B cell (primary cell): ENCODE measurements at regions not wholly inside any gene's neighbourhood (a gene's known extent, or its start where the extent isn't known, plus 50 kb on each side); places are given as distances from the start of the nearest gene placed in this dataset.

Experiments used
- ATAC-seq: fragments of 200-7000 bp; cut with Tn5 transposase; one replicate; pipeline ENCODE4 v1.10.0; 2021; ENCODE audit warnings: low read depth, mild to moderate bottlenecking, moderate number of reproducible peaks, moderate library complexity
- CTCF ChIA-PET: fragments of 350-600 bp; sonication (Branson Sonifier 250); formaldehyde crosslinking; loops from one replicate; lab custom pipeline; 2021; ENCODE audit warnings: antibody characterized with exemption, inconsistent platforms; lab: Charles Lee
- POLR2A ChIA-PET: fragments of 350-600 bp; sonication (Branson Sonifier 250); formaldehyde crosslinking; loops from one replicate; lab custom pipeline; 2021; ENCODE audit warnings: antibody characterized with exemption; lab: Charles Lee
- DNase-seq: peaks from one replicate; pipeline ENCODE4 v3.0.0; 2013
- H2AFZ ChIP-seq: 2 replicates; pipeline ENCODE4 v1.6.1; 2012; ENCODE audit warnings: mild to moderate bottlenecking, low read depth, low read length; ENCODE audit not compliant: insufficient read depth, poor library complexity, severe bottlenecking
- H3K27ac ChIP-seq, 2 donors: 1 replicate in 1 of 2; 2 replicates in 1 of 2; pipeline ENCODE4 v1.5.1; 2012 to 2013; ENCODE audit warnings: low read length in 2 of 2, mild to moderate bottlenecking in 2 of 2, moderate library complexity in 1 of 2
- H3K27me3 ChIP-seq, 4 experiments: fragments of 200-600 bp in 1 of 4; sonication (generic) in 1 of 4; replicated peaks in 1 of 4; 1 replicate in 2 of 4; 2 replicates in 2 of 4; pipeline versions ENCODE4 v1.6.1 to v1.7.0; 2013 to 2016; ENCODE audit warnings: low read length in 3 of 4, mild to moderate bottlenecking in 2 of 4, mixed read lengths in 1 of 4, moderate library complexity in 1 of 4; ENCODE audit not compliant: insufficient read depth in 4 of 4, control insufficient read depth in 3 of 4; ENCODE audit errors: control extremely low read depth in 1 of 4
- H3K36me3 ChIP-seq, 2 experiments: replicated peaks in 1 of 2; 1 replicate in 1 of 2; 2 replicates in 1 of 2; pipeline versions ENCODE4 v1.6.1 to v1.7.1; 2013; ENCODE audit warnings: low read length in 1 of 2; ENCODE audit not compliant: insufficient read depth in 2 of 2, control insufficient read depth in 1 of 2; ENCODE audit errors: control extremely low read depth in 1 of 2, extremely low read depth in 1 of 2
- H3K4me1 ChIP-seq, 2 donors: fragments of 200-600 bp in 1 of 2; sonication (generic) in 1 of 2; 1 replicate in 1 of 2; 2 replicates in 1 of 2; pipeline versions ENCODE4 v1.5.1 to v1.6.1; 2013 to 2017; ENCODE audit warnings: low read length in 2 of 2; ENCODE audit not compliant: control insufficient read depth in 2 of 2, insufficient read depth in 2 of 2
- H3K4me2 ChIP-seq: replicated peaks from 2 replicates; pipeline ENCODE3; 2012; ENCODE audit warnings: mild to moderate bottlenecking, low read depth, low read length; ENCODE audit not compliant: poor library complexity, severe bottlenecking
- H3K4me3 ChIP-seq, 5 experiments: fragments of 200-600 bp in 1 of 5; sonication (generic) in 1 of 5; 1 replicate in 3 of 5; 2 replicates in 2 of 5; pipeline versions ENCODE4 v1.5.1 to v1.7.0; 2011 to 2016; ENCODE audit warnings: low read length in 4 of 5, mild to moderate bottlenecking in 4 of 5, low read depth in 2 of 5, control low read depth in 1 of 5, moderate library complexity in 1 of 5; ENCODE audit not compliant: insufficient read depth in 1 of 5; ENCODE audit errors: control extremely low read depth in 1 of 5, extremely low read depth in 1 of 5
- H3K79me2 ChIP-seq: fragments of 200-600 bp; sonication (generic); one replicate; pipeline ENCODE4 v1.6.0; 2016; ENCODE audit warnings: low read length; ENCODE audit not compliant: control insufficient read depth, insufficient read depth
- H3K9ac ChIP-seq: fragments of 200-600 bp; sonication (generic); 2 replicates; pipeline ENCODE4 v1.6.1; 2017; ENCODE audit warnings: mild to moderate bottlenecking, low read length, moderate library complexity
- H3K9me3 ChIP-seq, 3 donors: one replicate each; pipeline versions ENCODE4 v1.6.1 to v1.7.1; 2013; ENCODE audit warnings: low read length in 2 of 3; ENCODE audit not compliant: control insufficient read depth in 2 of 3, insufficient read depth in 1 of 3; ENCODE audit errors: control extremely low read depth in 1 of 3
- H4K20me1 ChIP-seq: 2 replicates; pipeline ENCODE4 v1.6.0; 2012; ENCODE audit warnings: mild to moderate bottlenecking, low read length; ENCODE audit not compliant: insufficient read depth, control insufficient read depth, poor library complexity, severe bottlenecking
- H3K27ac Mint-ChIP-seq: one replicate; pipeline ENCODE4 v1.8.0; 2021; ENCODE audit warnings: mixed read lengths
- H3K27me3 Mint-ChIP-seq: one replicate; pipeline ENCODE4 v1.8.0; 2021; ENCODE audit warnings: mixed read lengths
- H3K4me1 Mint-ChIP-seq: one replicate; pipeline ENCODE4 v1.8.0; 2021; ENCODE audit warnings: mixed read lengths
- H3K4me3 Mint-ChIP-seq: one replicate; pipeline ENCODE4 v1.8.0; 2021; ENCODE audit warnings: mixed read lengths
- H3K9me3 Mint-ChIP-seq: one replicate; pipeline ENCODE4 v1.8.0; 2022; ENCODE audit warnings: mixed read lengths; ENCODE audit not compliant: insufficient read depth
- EZH2 ChIP-seq: IDR thresholded peaks from 2 replicates; pipeline ENCODE4 v1.6.1; 2012; ENCODE audit warnings: borderline replicate concordance, low read depth, mild to moderate bottlenecking, moderate library complexity, low read length; ENCODE audit not compliant: insufficient read depth, poor library complexity, severe bottlenecking
- WGBS: methylation state at CpG from one replicate; pipeline ENCODE4 v1.1.5; 2013; ENCODE audit warnings: missing lambda C conversion rate; ENCODE audit not compliant: insufficient coverage; 5-methylcytosine and 5-hydroxymethylcytosine counted together
- intact Hi-C: fragments of 100-400 bp; cut with micrococcal nuclease; formaldehyde crosslinking; loops from one replicate; pipeline ENCODE4 v1.10.0; 2022
- TF ChIP-seq, protein P1 (sequence below): fragments of 200-600 bp; IDR thresholded peaks from one replicate; pipeline ENCODE4 v1.8.0; 2022; ENCODE audit warnings: antibody characterized with exemption, mild to moderate bottlenecking

DNA sequence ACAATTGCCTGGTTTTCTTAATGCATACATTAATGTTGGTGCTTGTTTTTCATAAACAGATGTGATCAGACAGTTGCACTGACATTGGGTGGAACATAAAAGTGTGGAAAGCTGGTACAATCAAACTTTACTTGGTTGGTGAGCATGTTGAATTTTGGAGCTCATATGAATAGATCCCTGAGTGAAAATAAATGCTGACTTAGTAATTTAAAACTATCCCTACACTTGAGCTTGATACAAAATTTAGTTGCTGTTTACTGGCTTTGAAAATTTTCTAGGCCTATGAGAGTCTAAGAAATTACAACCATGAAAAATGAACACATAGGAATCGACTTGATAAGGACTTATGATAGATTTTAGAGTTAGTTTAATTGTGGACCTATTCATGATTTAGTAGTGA, 551.8 kb upstream of the PABPC4L start:
- no peaks in the 10 kb centered on the region for H3K27me3 Mint-ChIP-seq
- ChIA-PET POLR2A (no interaction called here), CTCF (no interaction called here)
- WGBS: no CpG with 5 or more reads among the region's 1 CpG
- no peak overlapping the region for H2AFZ ChIP-seq
- no peak overlapping the region for H3K27ac ChIP-seq
- no peaks in the 10 kb centered on the region for H4K20me1 ChIP-seq
- no peaks in the 10 kb centered on the region for H3K79me2 ChIP-seq
- H3K4me3 ChIP-seq: no peak overlapping the region
- H3K9me3 Mint-ChIP-seq: no peaks in the 10 kb centered on the region
- intact Hi-C loops: no loop called here
- no peak for ATAC-seq
- no peak overlapping the region for H3K4me3 Mint-ChIP-seq
- no peak overlapping the region for H3K9ac ChIP-seq
- no peak overlapping the region for H3K27ac Mint-ChIP-seq
- no peak for TF ChIP-seq EZH2
- TF ChIP-seq, protein P1, sequence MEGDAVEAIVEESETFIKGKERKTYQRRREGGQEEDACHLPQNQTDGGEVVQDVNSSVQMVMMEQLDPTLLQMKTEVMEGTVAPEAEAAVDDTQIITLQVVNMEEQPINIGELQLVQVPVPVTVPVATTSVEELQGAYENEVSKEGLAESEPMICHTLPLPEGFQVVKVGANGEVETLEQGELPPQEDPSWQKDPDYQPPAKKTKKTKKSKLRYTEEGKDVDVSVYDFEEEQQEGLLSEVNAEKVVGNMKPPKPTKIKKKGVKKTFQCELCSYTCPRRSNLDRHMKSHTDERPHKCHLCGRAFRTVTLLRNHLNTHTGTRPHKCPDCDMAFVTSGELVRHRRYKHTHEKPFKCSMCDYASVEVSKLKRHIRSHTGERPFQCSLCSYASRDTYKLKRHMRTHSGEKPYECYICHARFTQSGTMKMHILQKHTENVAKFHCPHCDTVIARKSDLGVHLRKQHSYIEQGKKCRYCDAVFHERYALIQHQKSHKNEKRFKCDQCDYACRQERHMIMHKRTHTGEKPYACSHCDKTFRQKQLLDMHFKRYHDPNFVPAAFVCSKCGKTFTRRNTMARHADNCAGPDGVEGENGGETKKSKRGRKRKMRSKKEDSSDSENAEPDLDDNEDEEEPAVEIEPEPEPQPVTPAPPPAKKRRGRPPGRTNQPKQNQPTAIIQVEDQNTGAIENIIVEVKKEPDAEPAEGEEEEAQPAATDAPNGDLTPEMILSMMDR: no peak
- H3K4me1 Mint-ChIP-seq: no peaks in the 10 kb centered on the region
- H3K36me3 ChIP-seq: no peaks in the 10 kb centered on the region
- DNase-seq: no peak
- H3K27me3 ChIP-seq: no peaks in the 10 kb centered on the region
- no peaks in the 10 kb centered on the region for H3K4me1 ChIP-seq
- no peaks in the 10 kb centered on the region for H3K9me3 ChIP-seq
- H3K4me2 ChIP-seq: no peak overlapping the region

DNA sequence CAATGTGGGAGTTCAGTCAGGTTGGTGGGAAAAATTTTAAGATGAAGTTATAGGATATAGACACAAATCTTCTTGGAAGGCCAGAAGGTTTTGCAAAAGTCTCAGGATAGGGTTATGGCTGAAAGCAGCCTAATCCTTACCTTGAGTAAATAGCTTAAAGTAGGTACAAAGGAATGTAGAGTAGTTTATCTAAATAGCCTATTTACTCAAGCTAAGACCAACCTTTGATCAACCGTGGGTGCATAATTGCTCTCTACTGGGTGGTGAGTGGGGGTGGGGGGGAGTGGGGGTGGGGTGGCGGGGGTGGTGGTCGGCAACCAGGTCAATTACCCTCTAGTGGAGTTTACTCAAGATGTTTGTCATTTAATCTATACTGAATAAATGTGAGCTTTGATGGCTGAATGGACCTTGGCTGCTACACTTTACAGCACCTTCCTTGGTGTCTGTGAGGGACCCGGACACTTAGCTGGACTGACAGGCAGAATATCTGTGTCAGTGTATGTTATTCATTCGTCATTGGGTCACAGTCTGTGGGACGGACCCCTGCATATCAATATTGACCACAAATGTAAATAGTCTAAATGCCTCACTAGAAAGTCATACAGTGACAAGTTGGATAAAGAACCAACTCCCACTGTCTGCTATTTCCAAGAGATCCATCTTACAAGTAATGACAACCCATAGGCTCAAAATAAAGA, 545.7 kb upstream of the PABPC4L start:
- POLR2A ChIA-PET: no interaction called here
- CTCF ChIA-PET: no interaction called here
- TF ChIP-seq, protein P1: no peak
- no peak for TF ChIP-seq EZH2
- no peak overlapping the region for H3K27ac ChIP-seq
- H3K9ac ChIP-seq: no peak overlapping the region
- intact Hi-C loops: no loop called here
- WGBS: no CpG with 5 or more reads among the region's 6 CpGs
- Mint-ChIP-seq H3K4me1 (no peaks in the 10 kb centered on the region), H3K4me3 (no peak overlapping the region), H3K27me3 (no peaks in the 10 kb centered on the region), H3K27ac (no peak overlapping the region), H3K9me3 (peaks cover 4% of the 10 kb centered on the region)
- no peaks in the 10 kb centered on the region for H3K9me3 ChIP-seq
- H3K4me2 ChIP-seq: no peak overlapping the region
- no peak for DNase-seq
- no peaks in the 10 kb centered on the region for H3K4me1 ChIP-seq
- no peak overlapping the region for H3K4me3 ChIP-seq
- H3K79me2 ChIP-seq: no peaks in the 10 kb centered on the region
- no peaks in the 10 kb centered on the region for H3K36me3 ChIP-seq
- no peaks in the 10 kb centered on the region for H3K27me3 ChIP-seq
- H4K20me1 ChIP-seq: no peaks in the 10 kb centered on the region
- no peak overlapping the region for H2AFZ ChIP-seq
- no peak for ATAC-seq
